Omental fat pad (tissue), 3 donors: ENCODE measurements at regions not wholly inside any gene's neighbourhood (a gene's known extent, or its start where the extent isn't known, plus 50 kb on each side); places are given as distances from the start of the nearest gene placed in this dataset.
"Not testable (repeated sequence)": the region's sequence is repeated elsewhere in the genome, so short reads cannot be mapped to it uniquely, and the experiment has no call there.

Experiments
- ATAC-seq: fragments of 150-250 bp; one replicate; pipeline ENCODE4 v1.9.1; 2016; ENCODE audit warnings: mild to moderate bottlenecking, moderate library complexity; ENCODE audit not compliant: low FRiP score
- DNase-seq: peaks from one replicate; pipeline ENCODE4 v3.0.0-alpha.2; 2019; ENCODE audit warnings: low spot score
- CTCF ChIP-seq, 3 donors: fragments of 450-650 bp; IDR thresholded peaks; one replicate each; pipeline ENCODE4 v1.5.1; 2016 to 2017; ENCODE audit warnings: antibody characterized with exemption in 3 of 3, mild to moderate bottlenecking in 3 of 3, moderate library complexity in 2 of 3

- ATAC-seq (no peak), DNase-seq (no peak)
- TF ChIP-seq CTCF (IDR thresholded peaks at IDR 0.05): no peak
Observed at GRCh38 chr1:96222701-96223100, 498.9 kb upstream of the PTBP2 start.

GRCh38 chr1:96224229-96224628, 497.4 kb upstream of the PTBP2 start:
- DNase-seq, ATAC-seq: not testable (repeated sequence)

- DNase-seq (no peak), ATAC-seq (no peak)
- TF ChIP-seq CTCF (IDR thresholded peaks at IDR 0.05): no peak
Observed at GRCh38 chr1:96233422-96233821, 488.2 kb upstream of the PTBP2 start.

GRCh38 chr1:96234299-96234698, 487.3 kb upstream of the PTBP2 start:
- ATAC-seq (peak; percentile 72), DNase-seq (peak; percentile 56)
- TF ChIP-seq CTCF (IDR thresholded peaks at IDR 0.05): no peak

GRCh38 chr1:96236156-96236739, 485.3 kb upstream of the PTBP2 start:
- ATAC-seq (no peak), DNase-seq (no peak)

GRCh38 chr1:96238426-96238825, 483.2 kb upstream of the PTBP2 start:
- no peak for DNase-seq
- no peak for ATAC-seq
- no peak for TF ChIP-seq CTCF (IDR thresholded peaks at IDR 0.05)

More at GRCh38 chr1:96236156-96236739, 485.3 kb upstream of the PTBP2 start:
- no peak for TF ChIP-seq CTCF (IDR thresholded peaks at IDR 0.05)

- no peak for TF ChIP-seq CTCF (IDR thresholded peaks at IDR 0.05)
- no peak for ATAC-seq
- DNase-seq: no peak
Observed at GRCh38 chr1:96240438-96240837, 481.1 kb upstream of the PTBP2 start.
